ENCODE measurements at regions not wholly inside any gene's neighbourhood (a gene's known extent, or its start where the extent isn't known, plus 50 kb on each side); places are given as distances from the start of the nearest gene placed in this dataset.

- DNase-seq: peak; percentile 4
Observed at GRCh38 chr6:22821664-22822320, 252.4 kb downstream of the HDGFL1 start.

- no peak for DNase-seq
Observed at GRCh38 chr6:22825210-22825609, 255.8 kb downstream of the HDGFL1 start.

GRCh38 chr6:22826961-22827360 is 257.6 kb downstream of the HDGFL1 start:
- no peak for DNase-seq

GRCh38 chr6:22827760-22828159 is 258.4 kb downstream of the HDGFL1 start:
- DNase-seq: no peak

- DNase-seq: peak; percentile 91
Observed at GRCh38 chr6:22828179-22829062, 259.1 kb downstream of the HDGFL1 start.

GRCh38 chr6:22829070-22829469 is 259.7 kb downstream of the HDGFL1 start:
- no peak for DNase-seq

- DNase-seq: no peak
Observed at GRCh38 chr6:22830463-22830862, 261.1 kb downstream of the HDGFL1 start.

GRCh38 chr6:22833191-22833590 is 263.8 kb downstream of the HDGFL1 start:
- no peak for DNase-seq

GRCh38 chr6:22838345-22838744 is 269.0 kb downstream of the HDGFL1 start:
- no peak for DNase-seq

GRCh38 chr6:22845467-22845866 is 276.1 kb downstream of the HDGFL1 start:
- no peak for DNase-seq

- no peak for DNase-seq
Observed at GRCh38 chr6:22848121-22848520, 278.8 kb downstream of the HDGFL1 start.

- no peak for DNase-seq
Observed at GRCh38 chr6:22849921-22850320, 280.6 kb downstream of the HDGFL1 start.

GRCh38 chr6:22852101-22852500 is 282.7 kb downstream of the HDGFL1 start:
- DNase-seq: no peak

GRCh38 chr6:22873513-22874136 is 304.3 kb downstream of the HDGFL1 start:
- DNase-seq: no peak

GRCh38 chr6:22875845-22876244 is 306.5 kb downstream of the HDGFL1 start:
- no peak for DNase-seq

- DNase-seq: no peak
Observed at GRCh38 chr6:22878324-22878701, 308.9 kb downstream of the HDGFL1 start.

- DNase-seq: no peak
Observed at GRCh38 chr6:22878706-22879105, 309.3 kb downstream of the HDGFL1 start.

GRCh38 chr6:22880686-22881433 is 311.5 kb downstream of the HDGFL1 start:
- DNase-seq: peak; percentile 98

GRCh38 chr6:22882581-22882980 is 313.2 kb downstream of the HDGFL1 start:
- DNase-seq: no peak

GRCh38 chr6:22883061-22883717 is 313.8 kb downstream of the HDGFL1 start:
- no peak for DNase-seq

- no peak for DNase-seq
Observed at GRCh38 chr6:22884456-22884855, 315.1 kb downstream of the HDGFL1 start.

All from HCEC 1CT (cell line).